ENCODE measurements at regions not wholly inside any gene's neighbourhood (a gene's known extent, or its start where the extent isn't known, plus 50 kb on each side); places are given as distances from the start of the nearest gene placed in this dataset.

GRCh38 chr2:60361498-60361897 is 192.0 kb downstream of the BCL11A start:
- Histone ChIP-seq H3K27me3 (replicated peaks; ENCODE audit: insufficient read depth) (no peaks in the 10 kb centered on the region), H3K9ac (no peak overlapping the region), H3K36me3 (ENCODE audit: low read depth) (no peaks in the 10 kb centered on the region), H4K20me1 (ENCODE audit: insufficient read depth) (no peaks in the 10 kb centered on the region), H3K4me1 (ENCODE audit: insufficient read depth) (no peaks in the 10 kb centered on the region), H2AFZ (no peak overlapping the region), H3F3A (ENCODE audit: insufficient read depth) (no peaks in the 10 kb centered on the region), H3K27ac (no peak overlapping the region), H3K79me2 (ENCODE audit: insufficient read depth) (no peaks in the 10 kb centered on the region), H3K4me2 (ENCODE audit: unreplicated experiment) (no peak overlapping the region), H3K9me3 (ENCODE audit: low read depth) (no peaks in the 10 kb centered on the region), H3K9me2 (ENCODE audit: insufficient read depth) (no peaks in the 10 kb centered on the region), H3K4me3 (no peak overlapping the region)
- in situ Hi-C loops (cut with MboI) = no loop called here
- DNase-seq = no peak
- TF ChIP-seq EZH2 (IDR thresholded peaks at IDR 0.05; ENCODE audit: insufficient read depth, poor library complexity, severe bottlenecking) = no peak
- no peak for TF ChIP-seq EZH2phosphoT487 (IDR thresholded peaks at IDR 0.05; ENCODE audit: insufficient read depth, low read depth)
- WGBS, 2 experiments (ENCODE audit: low coverage in 1 of 2, low lambda C conversion rate in 2 of 2, missing lambda C conversion rate in 2 of 2) = 44 to 47% methylated on average over 1 of the region's 1 CpG

- Histone ChIP-seq H3K27me3 (replicated peaks; ENCODE audit: insufficient read depth) (no peaks in the 10 kb centered on the region), H3K4me2 (ENCODE audit: unreplicated experiment) (no peak overlapping the region), H3K79me2 (ENCODE audit: insufficient read depth) (no peaks in the 10 kb centered on the region), H3K36me3 (ENCODE audit: low read depth) (no peaks in the 10 kb centered on the region), H3F3A (ENCODE audit: insufficient read depth) (no peaks in the 10 kb centered on the region), H3K27ac (no peak overlapping the region), H3K9ac (no peak overlapping the region), H2AFZ (no peak overlapping the region), H3K9me3 (ENCODE audit: low read depth) (no peaks in the 10 kb centered on the region), H4K20me1 (ENCODE audit: insufficient read depth) (no peaks in the 10 kb centered on the region), H3K9me2 (ENCODE audit: insufficient read depth) (no peaks in the 10 kb centered on the region), H3K4me3 (no peak overlapping the region), H3K4me1 (ENCODE audit: insufficient read depth) (no peaks in the 10 kb centered on the region)
- no peak for DNase-seq
- WGBS, 2 experiments (ENCODE audit: low coverage in 1 of 2, low lambda C conversion rate in 2 of 2, missing lambda C conversion rate in 2 of 2) = 48 to 59% methylated on average over 5 of the region's 5 CpGs
- in situ Hi-C loops (cut with MboI) = no loop called here
- no peak for TF ChIP-seq EZH2phosphoT487 (IDR thresholded peaks at IDR 0.05; ENCODE audit: insufficient read depth, low read depth)
- TF ChIP-seq EZH2 (IDR thresholded peaks at IDR 0.05; ENCODE audit: insufficient read depth, poor library complexity, severe bottlenecking) = no peak
Observed at GRCh38 chr2:60359569-60359968, 193.9 kb downstream of the BCL11A start.

- H4K20me1 ChIP-seq (ENCODE audit: insufficient read depth) = no peaks in the 10 kb centered on the region
- 81 to 84% methylated on average over 4 of the region's 4 CpGs for WGBS, 2 experiments (ENCODE audit: low coverage in 1 of 2, low lambda C conversion rate in 2 of 2, missing lambda C conversion rate in 2 of 2)
- H3F3A ChIP-seq (ENCODE audit: insufficient read depth) = no peaks in the 10 kb centered on the region
- 0 out of 2 replicates have a peak, but pooled peaks cover 5% of the 10 kb centered on the region for H3K27me3 ChIP-seq (replicated peaks; ENCODE audit: insufficient read depth)
- H3K9ac ChIP-seq = no peak overlapping the region
- no peaks in the 10 kb centered on the region for H3K9me3 ChIP-seq (ENCODE audit: low read depth)
- H3K27ac ChIP-seq = no peak overlapping the region
- H2AFZ ChIP-seq = no peak overlapping the region
- in situ Hi-C loops (cut with MboI) = no loop called here
- no peak for DNase-seq
- no peaks in the 10 kb centered on the region for H3K9me2 ChIP-seq (ENCODE audit: insufficient read depth)
- no peak overlapping the region for H3K4me3 ChIP-seq
- H3K4me1 ChIP-seq (ENCODE audit: insufficient read depth) = no peaks in the 10 kb centered on the region
- H3K4me2 ChIP-seq (ENCODE audit: unreplicated experiment) = no peak overlapping the region
- TF ChIP-seq EZH2 (IDR thresholded peaks at IDR 0.05; ENCODE audit: insufficient read depth, poor library complexity, severe bottlenecking) = no peak
- no peak for TF ChIP-seq EZH2phosphoT487 (IDR thresholded peaks at IDR 0.05; ENCODE audit: insufficient read depth, low read depth)
- H3K36me3 ChIP-seq (ENCODE audit: low read depth) = no peaks in the 10 kb centered on the region
- H3K79me2 ChIP-seq (ENCODE audit: insufficient read depth) = no peaks in the 10 kb centered on the region
Observed at GRCh38 chr2:60358476-60358875, 195.0 kb downstream of the BCL11A start.

GRCh38 chr2:60357996-60358395 is 195.5 kb downstream of the BCL11A start:
- 51 to 57% methylated on average over 6 of the region's 6 CpGs for WGBS, 2 experiments (ENCODE audit: low coverage in 1 of 2, low lambda C conversion rate in 2 of 2, missing lambda C conversion rate in 2 of 2)

GRCh38 chr2:60356346-60356745 is 197.1 kb downstream of the BCL11A start:
- no peak overlapping the region for H3K9ac ChIP-seq
- DNase-seq = peak; percentile 13
- H3K36me3 ChIP-seq (ENCODE audit: low read depth) = no peaks in the 10 kb centered on the region
- in situ Hi-C loops (cut with MboI) = no loop called here
- 0 out of 2 replicates have a peak, but pooled peaks cover 5% of the 10 kb centered on the region for H3K27me3 ChIP-seq (replicated peaks; ENCODE audit: insufficient read depth)
- H3K9me2 ChIP-seq (ENCODE audit: insufficient read depth) = no peaks in the 10 kb centered on the region
- no peaks in the 10 kb centered on the region for H4K20me1 ChIP-seq (ENCODE audit: insufficient read depth)
- no peak overlapping the region for H3K4me3 ChIP-seq
- 47 to 58% methylated on average over 5 of the region's 5 CpGs for WGBS, 2 experiments (ENCODE audit: low coverage in 1 of 2, low lambda C conversion rate in 2 of 2, missing lambda C conversion rate in 2 of 2)
- H3K27ac ChIP-seq = no peak overlapping the region
- H3F3A ChIP-seq (ENCODE audit: insufficient read depth) = no peaks in the 10 kb centered on the region
- no peaks in the 10 kb centered on the region for H3K9me3 ChIP-seq (ENCODE audit: low read depth)
- H3K4me1 ChIP-seq (ENCODE audit: insufficient read depth) = no peaks in the 10 kb centered on the region
- H2AFZ ChIP-seq = no peak overlapping the region
- H3K79me2 ChIP-seq (ENCODE audit: insufficient read depth) = no peaks in the 10 kb centered on the region
- H3K4me2 ChIP-seq (ENCODE audit: unreplicated experiment) = no peak overlapping the region
- no peak for TF ChIP-seq EZH2phosphoT487 (IDR thresholded peaks at IDR 0.05; ENCODE audit: insufficient read depth, low read depth)
- TF ChIP-seq EZH2 (IDR thresholded peaks at IDR 0.05; ENCODE audit: insufficient read depth, poor library complexity, severe bottlenecking) = no peak

More at GRCh38 chr2:60357996-60358395, 195.5 kb downstream of the BCL11A start:
- in situ Hi-C loops (cut with MboI) = no loop called here
- H3K9me2 ChIP-seq (ENCODE audit: insufficient read depth) = no peaks in the 10 kb centered on the region
- no peaks in the 10 kb centered on the region for H3K36me3 ChIP-seq (ENCODE audit: low read depth)
- no peak overlapping the region for H2AFZ ChIP-seq
- H3K27ac ChIP-seq = no peak overlapping the region
- H3K27me3 ChIP-seq (replicated peaks; ENCODE audit: insufficient read depth) = 0 out of 2 replicates have a peak, but pooled peaks cover 5% of the 10 kb centered on the region
- DNase-seq = no peak
- H3K9me3 ChIP-seq (ENCODE audit: low read depth) = no peaks in the 10 kb centered on the region
- H3K9ac ChIP-seq = no peak overlapping the region
- no peak overlapping the region for H3K4me2 ChIP-seq (ENCODE audit: unreplicated experiment)
- no peaks in the 10 kb centered on the region for H3K4me1 ChIP-seq (ENCODE audit: insufficient read depth)
- TF ChIP-seq EZH2phosphoT487 (IDR thresholded peaks at IDR 0.05; ENCODE audit: insufficient read depth, low read depth) (no peak), EZH2 (IDR thresholded peaks at IDR 0.05; ENCODE audit: insufficient read depth, poor library complexity, severe bottlenecking) (no peak)
- H3K79me2 ChIP-seq (ENCODE audit: insufficient read depth) = no peaks in the 10 kb centered on the region
- no peaks in the 10 kb centered on the region for H3F3A ChIP-seq (ENCODE audit: insufficient read depth)
- H4K20me1 ChIP-seq (ENCODE audit: insufficient read depth) = no peaks in the 10 kb centered on the region
- no peak overlapping the region for H3K4me3 ChIP-seq

All from GM23248 (cell line).